22Rv1 (cell line): ENCODE measurements at regions not wholly inside any gene's neighbourhood (a gene's known extent, or its start where the extent isn't known, plus 50 kb on each side); places are given as distances from the start of the nearest gene placed in this dataset.

Experiments
- H3K27ac ChIP-seq: fragments of 450-650 bp; 2 replicates; pipeline ENCODE4 v1.5.1; 2017
- ZFX ChIP-seq: fragments of 450-650 bp; IDR thresholded peaks from 2 replicates; pipeline ENCODE4 v1.6.1; 2017; ENCODE audit warnings: antibody characterized with exemption, borderline replicate concordance
- TF ChIP-seq, protein P1 (sequence below): fragments of 450-650 bp; IDR thresholded peaks from 2 replicates; pipeline ENCODE4 v1.5.1; 2017; ENCODE audit warnings: mild to moderate bottlenecking

- TF ChIP-seq ZFX: no peak
- TF ChIP-seq, protein P1, sequence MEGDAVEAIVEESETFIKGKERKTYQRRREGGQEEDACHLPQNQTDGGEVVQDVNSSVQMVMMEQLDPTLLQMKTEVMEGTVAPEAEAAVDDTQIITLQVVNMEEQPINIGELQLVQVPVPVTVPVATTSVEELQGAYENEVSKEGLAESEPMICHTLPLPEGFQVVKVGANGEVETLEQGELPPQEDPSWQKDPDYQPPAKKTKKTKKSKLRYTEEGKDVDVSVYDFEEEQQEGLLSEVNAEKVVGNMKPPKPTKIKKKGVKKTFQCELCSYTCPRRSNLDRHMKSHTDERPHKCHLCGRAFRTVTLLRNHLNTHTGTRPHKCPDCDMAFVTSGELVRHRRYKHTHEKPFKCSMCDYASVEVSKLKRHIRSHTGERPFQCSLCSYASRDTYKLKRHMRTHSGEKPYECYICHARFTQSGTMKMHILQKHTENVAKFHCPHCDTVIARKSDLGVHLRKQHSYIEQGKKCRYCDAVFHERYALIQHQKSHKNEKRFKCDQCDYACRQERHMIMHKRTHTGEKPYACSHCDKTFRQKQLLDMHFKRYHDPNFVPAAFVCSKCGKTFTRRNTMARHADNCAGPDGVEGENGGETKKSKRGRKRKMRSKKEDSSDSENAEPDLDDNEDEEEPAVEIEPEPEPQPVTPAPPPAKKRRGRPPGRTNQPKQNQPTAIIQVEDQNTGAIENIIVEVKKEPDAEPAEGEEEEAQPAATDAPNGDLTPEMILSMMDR: no peak
- H3K27ac ChIP-seq: no peak overlapping the region
Measured at GRCh38 chr13:88360761-88361160, 689.6 kb downstream of the SLITRK5 start.

- no peak for TF ChIP-seq ZFX
- TF ChIP-seq, protein P1: no peak
- H3K27ac ChIP-seq: no peak overlapping the region
Measured at GRCh38 chr13:88369866-88370265, 698.7 kb downstream of the SLITRK5 start.

- H3K27ac ChIP-seq: no peak overlapping the region
- TF ChIP-seq ZFX: no peak
- TF ChIP-seq, protein P1: no peak
Measured at GRCh38 chr13:88376760-88377388, 705.7 kb downstream of the SLITRK5 start.

GRCh38 chr13:88377852-88378251 is 706.7 kb downstream of the SLITRK5 start:
- no peak overlapping the region for H3K27ac ChIP-seq

DNA sequence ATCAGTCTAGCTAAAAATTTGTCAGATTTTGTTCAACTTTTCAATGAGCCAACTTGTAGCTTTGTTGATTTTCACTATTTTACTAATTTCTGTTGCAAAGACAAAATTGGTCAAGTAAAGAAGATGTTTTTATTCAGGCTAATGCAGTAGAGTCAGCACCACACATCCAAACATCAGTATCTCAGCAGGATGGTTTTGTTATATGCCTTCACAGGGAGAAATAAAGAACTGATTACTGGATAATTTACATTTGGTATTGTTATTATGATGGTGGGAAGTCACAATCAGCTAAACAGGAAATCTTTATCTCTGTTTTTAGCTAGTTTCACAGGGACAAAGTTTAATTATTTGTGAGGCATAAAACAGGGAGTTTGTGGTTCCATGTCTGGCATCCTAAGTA is 713.4 kb downstream of the SLITRK5 start:
- TF ChIP-seq, protein P1: no peak
- no peak for TF ChIP-seq ZFX
- no peak overlapping the region for H3K27ac ChIP-seq

More at GRCh38 chr13:88377852-88378251, 706.7 kb downstream of the SLITRK5 start:
- TF ChIP-seq, protein P1: no peak
- TF ChIP-seq ZFX: no peak

- no peak overlapping the region for H3K27ac ChIP-seq
- no peak for TF ChIP-seq ZFX
Measured at GRCh38 chr13:88395804-88396203, 724.6 kb downstream of the SLITRK5 start.

DNA sequence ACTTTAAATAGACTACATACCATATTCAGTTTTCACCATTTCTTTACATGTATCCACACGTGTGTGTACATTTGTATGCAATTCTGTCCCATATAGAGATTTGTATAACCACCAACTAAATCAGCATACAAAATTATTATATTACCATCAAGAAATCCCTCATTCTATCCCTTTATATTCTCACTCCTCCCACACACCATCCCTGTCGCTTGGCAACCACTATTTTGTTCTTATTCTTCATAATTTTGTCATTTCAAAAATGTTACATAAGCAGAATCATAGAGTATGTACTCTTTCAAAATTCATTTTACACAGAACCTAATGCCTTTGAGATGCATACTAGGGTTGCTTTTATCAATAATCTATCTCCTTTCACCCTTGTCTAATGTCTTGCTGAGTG is 740.5 kb downstream of the SLITRK5 start:
- no peak overlapping the region for H3K27ac ChIP-seq
- TF ChIP-seq, protein P1: no peak
- TF ChIP-seq ZFX: no peak

GRCh38 chr13:88417801-88418200 is 746.6 kb downstream of the SLITRK5 start:
- no peak overlapping the region for H3K27ac ChIP-seq
- no peak for TF ChIP-seq ZFX
- TF ChIP-seq, protein P1: no peak
